AG10803 (cell line): ENCODE measurements at regions not wholly inside any gene's neighbourhood (a gene's known extent, or its start where the extent isn't known, plus 50 kb on each side); places are given as distances from the start of the nearest gene placed in this dataset.
A peak's percentile ranks its signal among the peaks of the same experiment; 100 is the strongest.

ENCODE experiments used
- DNase-seq: peaks from one replicate; pipeline ENCODE4 v3.0.0; 2010; ENCODE audit warnings: low read depth
- H3K4me3 ChIP-seq: 2 replicates; pipeline ENCODE4 v1.5.1; 2011; ENCODE audit warnings: mild to moderate bottlenecking, low read length, control low read depth
- CTCF ChIP-seq: conservative IDR thresholded peaks from 2 replicates; pipeline ENCODE4 v1.5.1; 2011; ENCODE audit warnings: mild to moderate bottlenecking, low read length, control low read depth, inconsistent platforms

GRCh38 chr9:13841746-13842462, 472.0 kb downstream of the NFIB start:
- H3K4me3 ChIP-seq, result no peak overlapping the region
- no peak for TF ChIP-seq CTCF
- DNase-seq, result no peak

GRCh38 chr9:13832446-13832845, 481.5 kb downstream of the NFIB start:
- no peak for DNase-seq
- no peak for TF ChIP-seq CTCF
- H3K4me3 ChIP-seq, result no peak overlapping the region

- DNase-seq, result peak; percentile 36
- H3K4me3 ChIP-seq, result no peak overlapping the region
- TF ChIP-seq CTCF, result no peak
Observed at GRCh38 chr9:13823026-13823425, 490.9 kb downstream of the NFIB start.

- TF ChIP-seq CTCF, result no peak
- H3K4me3 ChIP-seq, result no peak overlapping the region
- DNase-seq, result peak; percentile 9
Observed at GRCh38 chr9:13817754-13818278, 496.1 kb downstream of the NFIB start.

- no peak overlapping the region for H3K4me3 ChIP-seq
- DNase-seq, result no peak
- no peak for TF ChIP-seq CTCF
Observed at GRCh38 chr9:13816837-13817236, 497.1 kb downstream of the NFIB start.

- no peak for TF ChIP-seq CTCF
- DNase-seq, result no peak
- no peak overlapping the region for H3K4me3 ChIP-seq
Observed at GRCh38 chr9:13814647-13815400, 499.1 kb downstream of the NFIB start.

GRCh38 chr9:13811876-13812275, 502.1 kb downstream of the NFIB start:
- no peak for TF ChIP-seq CTCF
- H3K4me3 ChIP-seq, result no peak overlapping the region
- no peak for DNase-seq
